Hematopoietic multipotent progenitor cell treated with erythropoietin and hydrocortisone succinate and interleukin-3 and kit ligand, for 4 days (in vitro differentiated cells): ENCODE measurements at regions not wholly inside any gene's neighbourhood (a gene's known extent, or its start where the extent isn't known, plus 50 kb on each side); places are given as distances from the start of the nearest gene placed in this dataset.

Source experiments
- DNase-seq: peaks from one replicate; pipeline ENCODE4 v3.0.0-alpha.2; 2015

- DNase-seq, result no peak
Measured at GRCh38 chr11:112723676-112724495, 237.3 kb upstream of the NCAM1 start.

- DNase-seq, result no peak
Measured at GRCh38 chr11:112724496-112724790, 236.8 kb upstream of the NCAM1 start.

GRCh38 chr11:112725636-112726035, 235.6 kb upstream of the NCAM1 start:
- no peak for DNase-seq

- DNase-seq, result no peak
Measured at GRCh38 chr11:112727341-112727841, 233.8 kb upstream of the NCAM1 start.

- DNase-seq, result no peak
Measured at GRCh38 chr11:112728288-112728687, 232.9 kb upstream of the NCAM1 start.

GRCh38 chr11:112728716-112729115, 232.5 kb upstream of the NCAM1 start:
- DNase-seq, result no peak

GRCh38 chr11:112730591-112730990, 230.6 kb upstream of the NCAM1 start:
- no peak for DNase-seq

GRCh38 chr11:112731538-112731937, 229.7 kb upstream of the NCAM1 start:
- no peak for DNase-seq

GRCh38 chr11:112732031-112732430, 229.2 kb upstream of the NCAM1 start:
- DNase-seq, result no peak

GRCh38 chr11:112734207-112734606, 227.0 kb upstream of the NCAM1 start:
- peak; percentile 52 for DNase-seq

GRCh38 chr11:112735470-112735869, 225.8 kb upstream of the NCAM1 start:
- DNase-seq, result no peak

GRCh38 chr11:112744041-112744440, 217.2 kb upstream of the NCAM1 start:
- DNase-seq, result no peak

GRCh38 chr11:112745973-112746372, 215.2 kb upstream of the NCAM1 start:
- no peak for DNase-seq

- no peak for DNase-seq
Measured at GRCh38 chr11:112748252-112748651, 213.0 kb upstream of the NCAM1 start.

- no peak for DNase-seq
Measured at GRCh38 chr11:112748713-112749543, 212.3 kb upstream of the NCAM1 start.

GRCh38 chr11:112751329-112751728, 209.9 kb upstream of the NCAM1 start:
- DNase-seq, result no peak

GRCh38 chr11:112751772-112752171, 209.4 kb upstream of the NCAM1 start:
- DNase-seq, result no peak

GRCh38 chr11:112752563-112752962, 208.7 kb upstream of the NCAM1 start:
- no peak for DNase-seq

- DNase-seq, result no peak
Measured at GRCh38 chr11:112753706-112754105, 207.5 kb upstream of the NCAM1 start.

GRCh38 chr11:112759418-112759817, 201.8 kb upstream of the NCAM1 start:
- DNase-seq, result no peak

GRCh38 chr11:112760396-112761059, 200.7 kb upstream of the NCAM1 start:
- DNase-seq, result no peak

- DNase-seq, result no peak
Measured at GRCh38 chr11:112761911-112762706, 199.1 kb upstream of the NCAM1 start.

GRCh38 chr11:112762707-112763090, 198.5 kb upstream of the NCAM1 start:
- DNase-seq, result no peak
